HepG2 (cell line): ENCODE measurements at regions not wholly inside any gene's neighbourhood (a gene's known extent, or its start where the extent isn't known, plus 50 kb on each side); places are given as distances from the start of the nearest gene placed in this dataset.

Source experiments
- ATAC-seq: fragments of 200-7000 bp; cut with Tn5 transposase; 3 replicates; pipeline ENCODE4 v1.9.1; 2020; ENCODE audit warnings: mild to moderate bottlenecking, moderate library complexity
- BruUV-seq: library from RNA; stranded (reverse); fragments of 400-500 nt; replicated peaks from 2 replicates; lab custom pipeline; 2021; lab: Mats Ljungman, UMichigan
- CTCF ChIA-PET: fragments of 300-600 bp; formaldehyde crosslinking; extraction: SDS; loops from one replicate; lab custom pipeline; 2021; ENCODE audit warnings: low total read pairs, inconsistent platforms, low intra/inter-chr PET ratio; lab: Yijun Ruan, JAX
- POLR2A ChIA-PET: fragments of 350-600 bp; sonication (Branson Sonifier 250); formaldehyde crosslinking; loops from one replicate; lab custom pipeline; 2020; ENCODE audit warnings: antibody characterized with exemption, inconsistent platforms; lab: Yijun Ruan, JAX
- DNase-seq: peaks from one replicate; pipeline ENCODE4 v3.0.0-alpha.2; 2015; ENCODE audit warnings: low spot score
- FAIRE-seq: peaks from 3 replicates; lab custom pipeline; 2011; peaks lifted over from hg19 to GRCh38; lab: Jason Lieb, UNC
- H2AFZ ChIP-seq: one replicate; pipeline ENCODE4 v1.6.1; 2011; ENCODE audit warnings: low read length, inconsistent platforms
- H3K27ac ChIP-seq: fragments of 300-600 bp; 3 replicates; pipeline ENCODE4 v1.8.0; 2011; ENCODE audit warnings: mixed run types, mild to moderate bottlenecking, mixed read lengths, low read length, inconsistent platforms; ENCODE audit not compliant: insufficient read depth; ENCODE audit errors: extremely low read length
- H3K27me3 ChIP-seq, 2 experiments: fragments of 200-600 bp in 1 of 2; 2 replicates in 1 of 2; 3 replicates in 1 of 2; pipeline versions ENCODE4 v1.6.0 to v1.8.0; 2011; ENCODE audit warnings: low read length in 2 of 2, mild to moderate bottlenecking in 2 of 2, moderate library complexity in 2 of 2, inconsistent platforms in 1 of 2; ENCODE audit not compliant: insufficient read depth in 2 of 2, control insufficient read depth in 1 of 2
- H3K36me3 ChIP-seq, 2 experiments: fragments of 200-600 bp in 1 of 2; replicated peaks in 1 of 2; 2 replicates in 1 of 2; 3 replicates in 1 of 2; pipeline versions ENCODE4 v1.5.1 to v1.8.0; 2011; ENCODE audit warnings: low read length in 2 of 2, inconsistent platforms in 1 of 2; ENCODE audit not compliant: insufficient read depth in 2 of 2, control insufficient read depth in 1 of 2
- H3K4me1 ChIP-seq: 2 replicates; pipeline ENCODE4 v1.5.1; 2012; ENCODE audit warnings: low read length, inconsistent platforms; ENCODE audit not compliant: insufficient read depth
- H3K4me2 ChIP-seq: 2 replicates; pipeline ENCODE4 v1.6.0; 2011; ENCODE audit warnings: low read depth, low read length, inconsistent platforms
- H3K4me3 ChIP-seq, 3 experiments: fragments of 200-600 bp in 1 of 3; sonication (generic), shearing (Covaris generic) in 1 of 3; replicated peaks in 1 of 3; 2 replicates each; pipeline ENCODE4 v1.5.1; 2011 to 2016; ENCODE audit warnings: low read length in 3 of 3, inconsistent platforms in 2 of 3, low read depth in 2 of 3, mild to moderate bottlenecking in 2 of 3, control low read depth in 1 of 3, mixed read lengths in 1 of 3; ENCODE audit not compliant: insufficient read depth in 1 of 3
- H3K79me2 ChIP-seq: one replicate; pipeline ENCODE4 v1.6.1; 2011; ENCODE audit warnings: low read length, inconsistent platforms; ENCODE audit not compliant: insufficient read depth
- H3K9ac ChIP-seq: 2 replicates; pipeline ENCODE4 v1.6.0; 2011; ENCODE audit warnings: mild to moderate bottlenecking, low read depth, low read length, inconsistent platforms; ENCODE audit not compliant: insufficient read depth
- H3K9me3 ChIP-seq: 2 replicates; pipeline ENCODE4 v1.5.1; 2012; ENCODE audit warnings: mild to moderate bottlenecking, low read length
- H4K20me1 ChIP-seq: 2 replicates; pipeline ENCODE4 v1.6.0; 2011; ENCODE audit warnings: inconsistent platforms, mild to moderate bottlenecking, low read length, moderate library complexity; ENCODE audit not compliant: insufficient read depth
- ADNP ChIP-seq: sonication (generic); formaldehyde crosslinking; IDR thresholded peaks from 2 replicates; pipeline ENCODE4 v1.4.0; 2020; ENCODE audit warnings: missing genetic modification reagents
- BCL3 ChIP-seq: sonication (generic); formaldehyde crosslinking; IDR thresholded peaks from 2 replicates; pipeline ENCODE4 v1.5.1; 2020; ENCODE audit warnings: mild to moderate bottlenecking, missing genetic modification reagents, moderate library complexity
- GABPA ChIP-seq, 2 experiments: IDR thresholded peaks; 2 replicates each; pipeline ENCODE4 v1.6.1; 2011 to 2016; ENCODE audit warnings: low read depth in 2 of 2, low read length in 1 of 2, missing biosample characterization in 1 of 2, missing genetic modification characterization in 1 of 2
- GMEB1 ChIP-seq: sonication (generic); formaldehyde crosslinking; IDR thresholded peaks from 2 replicates; pipeline ENCODE4 v1.5.1; 2020; ENCODE audit warnings: missing genetic modification reagents, mild to moderate bottlenecking, borderline replicate concordance
- SOX5 ChIP-seq: IDR thresholded peaks from 2 replicates; pipeline ENCODE4 v1.6.1; 2016; ENCODE audit warnings: borderline replicate concordance
- THYN1 ChIP-seq: sonication (generic); formaldehyde crosslinking; IDR thresholded peaks from 2 replicates; pipeline ENCODE4 v1.8.1; 2023; ENCODE audit warnings: low read depth, mild to moderate bottlenecking, moderate library complexity, missing genetic modification reagents, borderline replicate concordance
- XBP1 ChIP-seq: sonication (generic); formaldehyde crosslinking; IDR thresholded peaks from 2 replicates; pipeline ENCODE4 v1.5.0; 2020; ENCODE audit warnings: missing genetic modification reagents
- ZFX ChIP-seq: sonication (generic); formaldehyde crosslinking; IDR thresholded peaks from 2 replicates; pipeline ENCODE4 v1.4.0; 2020; ENCODE audit warnings: mild to moderate bottlenecking, low read depth, missing genetic modification reagents, moderate library complexity
- ZKSCAN5 ChIP-seq: sonication (generic); formaldehyde crosslinking; IDR thresholded peaks from 2 replicates; pipeline ENCODE4 v1.5.1; 2020; ENCODE audit warnings: mild to moderate bottlenecking, missing genetic modification reagents
- ZNF276 ChIP-seq: sonication (generic); formaldehyde crosslinking; IDR thresholded peaks from 2 replicates; pipeline ENCODE4 v1.4.0; 2020; ENCODE audit warnings: mild to moderate bottlenecking, low read depth, missing genetic modification reagents
- ZNF337 ChIP-seq: sonication (generic); formaldehyde crosslinking; IDR thresholded peaks from 2 replicates; pipeline ENCODE4 v1.5.1; 2020; ENCODE audit warnings: missing genetic modification reagents, low read depth, mild to moderate bottlenecking, borderline replicate concordance
- ZNF552 ChIP-seq: sonication (generic); formaldehyde crosslinking; IDR thresholded peaks from 2 replicates; pipeline ENCODE4 v1.9.0; 2022; ENCODE audit warnings: missing genetic modification reagents, mild to moderate bottlenecking, borderline replicate concordance
- ZNF670 ChIP-seq: sonication (generic); formaldehyde crosslinking; IDR thresholded peaks from 2 replicates; pipeline ENCODE4 v1.8.0; 2022; ENCODE audit warnings: mild to moderate bottlenecking, missing genetic modification reagents, borderline replicate concordance
- ZNF891 ChIP-seq: sonication (generic); formaldehyde crosslinking; IDR thresholded peaks from 2 replicates; pipeline ENCODE4 v1.5.0; 2020; ENCODE audit warnings: mild to moderate bottlenecking, missing genetic modification reagents
- WGBS: methylation state at CpG from one replicate; pipeline ENCODE4 v1.1.6; 2017; ENCODE audit warnings: low lambda C conversion rate; 5-methylcytosine and 5-hydroxymethylcytosine counted together
- in situ Hi-C: cut with HindIII; loops from 2 replicates; pipeline ENCODE4 v1.10.0; 2017; ENCODE audit warnings: low pct_unique_long_range_greater_than_20kb; ENCODE audit not compliant: extremely low pct_ligation_motif_present
- intact Hi-C: fragments of 100-400 bp; cut with micrococcal nuclease; formaldehyde crosslinking; loops from one replicate; pipeline ENCODE4 v1.10.0; 2022; ENCODE audit not compliant: unreplicated experiment

GRCh38 chr4:42331914-42332368 is 65.3 kb upstream of the SHISA3 start:
- in situ Hi-C loops (no loop called here), intact Hi-C loops (no loop called here)
- H3K27ac ChIP-seq = no peak overlapping the region
- no peak for DNase-seq
- H3K9me3 ChIP-seq = no peaks in the 10 kb centered on the region
- ChIA-PET CTCF (no interaction called here), POLR2A (no interaction called here)
- H3K9ac ChIP-seq = no peak overlapping the region
- no peak for FAIRE-seq
- H3K4me1 ChIP-seq = no peaks in the 10 kb centered on the region
- H4K20me1 ChIP-seq = no peaks in the 10 kb centered on the region
- TF ChIP-seq ZFX (CRISPR knock-in tag) (no peak), GABPA (IDR thresholded peaks at IDR 0.05; ENCODE audit: low read depth, low read length) (no peak), GABPA (CRISPR knock-in tag; IDR thresholded peaks at IDR 0.05; ENCODE audit: low read depth) (peak; percentile 30; the same call in 1 of the 2 replicates), GMEB1 (CRISPR knock-in tag) (no peak), ZKSCAN5 (CRISPR knock-in tag) (no peak), THYN1 (CRISPR knock-in tag) (no peak)
- 15% methylated on average over 5 of the region's 6 CpGs for WGBS
- no TSS peak for BruUV-seq
- H3K36me3 ChIP-seq = no peaks in the 10 kb centered on the region
- ATAC-seq = peak; percentile 38; the same call in 2 of the 3 replicates
- H3K4me2 ChIP-seq = no peak overlapping the region
- H3K4me3 ChIP-seq = no peak overlapping the region
- H3K79me2 ChIP-seq = no peaks in the 10 kb centered on the region
- no peak overlapping the region for H2AFZ ChIP-seq
- peaks cover 0 to 2% of the 10 kb centered on the region in 2 experiments; a peak in 1 of 5 replicates for H3K27me3 ChIP-seq

- H4K20me1 ChIP-seq = no peaks in the 10 kb centered on the region
- no peaks in the 10 kb centered on the region for H3K4me1 ChIP-seq
- no peak overlapping the region for H3K4me2 ChIP-seq
- no peaks in the 10 kb centered on the region for H3K9me3 ChIP-seq
- FAIRE-seq (no peak), ATAC-seq (peak; percentile 32; the same call in 1 of the 3 replicates), DNase-seq (no peak)
- POLR2A ChIA-PET = no interaction called here
- WGBS = 0% methylated on average over 4 of the region's 7 CpGs
- in situ Hi-C loops (no loop called here), intact Hi-C loops (no loop called here)
- H3K79me2 ChIP-seq = no peaks in the 10 kb centered on the region
- peaks cover 0 to 9% of the 10 kb centered on the region in 2 experiments; a peak in 2 of 5 replicates for H3K27me3 ChIP-seq
- H3K27ac ChIP-seq = no peak overlapping the region
- no TSS peak for BruUV-seq
- no peaks in the 10 kb centered on the region for H3K36me3 ChIP-seq
- H2AFZ ChIP-seq = no peak overlapping the region
- CTCF ChIA-PET = no interaction called here
- H3K4me3 ChIP-seq = no peak overlapping the region
- no peak overlapping the region for H3K9ac ChIP-seq
- TF ChIP-seq ZNF891 = no peak
- TF ChIP-seq SOX5 = no peak
- no peak for TF ChIP-seq ZNF670 (CRISPR knock-in tag)
- TF ChIP-seq BCL3 (CRISPR knock-in tag) = no peak
- TF ChIP-seq ADNP (CRISPR knock-in tag) = no peak
- no peak for TF ChIP-seq XBP1 (CRISPR knock-in tag)
- TF ChIP-seq ZNF552 (CRISPR knock-in tag) = no peak
- TF ChIP-seq ZNF276 = no peak
- no peak for TF ChIP-seq ZNF337 (CRISPR knock-in tag)
Measured at GRCh38 chr4:42339935-42340406, 57.3 kb upstream of the SHISA3 start.
